PC-9 (cell line): ENCODE measurements at regions not wholly inside any gene's neighbourhood (a gene's known extent, or its start where the extent isn't known, plus 50 kb on each side); places are given as distances from the start of the nearest gene placed in this dataset.

ENCODE experiments used
- EZH2 ChIP-seq: fragments of 200-600 bp; sonication (generic); IDR thresholded peaks from 2 replicates; pipeline ENCODE4 v1.8.0; 2017; ENCODE audit warnings: antibody characterized with exemption, low read depth
- TF ChIP-seq, protein P1 (sequence below): fragments of 200-600 bp; sonication (generic); conservative IDR thresholded peaks from 2 replicates; pipeline ENCODE4 v1.6.1; 2017; ENCODE audit warnings: mixed run types, antibody characterized with exemption, mild to moderate bottlenecking, moderate library complexity

DNA sequence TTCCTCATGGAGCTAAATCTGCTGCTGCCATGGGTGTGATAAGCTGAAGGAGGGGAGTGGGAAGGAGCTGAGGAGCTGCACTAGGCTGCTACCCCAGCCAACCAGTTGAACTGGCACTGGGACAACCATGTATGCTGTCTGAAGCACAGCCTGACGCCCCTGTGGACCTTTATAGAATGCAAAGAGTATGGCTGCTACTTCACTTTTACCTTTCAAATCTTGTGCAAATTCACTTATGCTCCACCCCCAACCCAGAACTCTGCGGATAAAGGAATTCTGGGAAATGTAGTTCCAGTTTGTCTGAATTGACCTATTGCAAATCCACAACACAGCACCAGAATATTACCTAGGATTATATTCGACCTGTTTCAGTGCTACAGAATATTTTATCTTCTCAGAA lies 217.4 kb upstream of the SLC35B3 start:
- TF ChIP-seq EZH2, result no peak
- TF ChIP-seq, protein P1, sequence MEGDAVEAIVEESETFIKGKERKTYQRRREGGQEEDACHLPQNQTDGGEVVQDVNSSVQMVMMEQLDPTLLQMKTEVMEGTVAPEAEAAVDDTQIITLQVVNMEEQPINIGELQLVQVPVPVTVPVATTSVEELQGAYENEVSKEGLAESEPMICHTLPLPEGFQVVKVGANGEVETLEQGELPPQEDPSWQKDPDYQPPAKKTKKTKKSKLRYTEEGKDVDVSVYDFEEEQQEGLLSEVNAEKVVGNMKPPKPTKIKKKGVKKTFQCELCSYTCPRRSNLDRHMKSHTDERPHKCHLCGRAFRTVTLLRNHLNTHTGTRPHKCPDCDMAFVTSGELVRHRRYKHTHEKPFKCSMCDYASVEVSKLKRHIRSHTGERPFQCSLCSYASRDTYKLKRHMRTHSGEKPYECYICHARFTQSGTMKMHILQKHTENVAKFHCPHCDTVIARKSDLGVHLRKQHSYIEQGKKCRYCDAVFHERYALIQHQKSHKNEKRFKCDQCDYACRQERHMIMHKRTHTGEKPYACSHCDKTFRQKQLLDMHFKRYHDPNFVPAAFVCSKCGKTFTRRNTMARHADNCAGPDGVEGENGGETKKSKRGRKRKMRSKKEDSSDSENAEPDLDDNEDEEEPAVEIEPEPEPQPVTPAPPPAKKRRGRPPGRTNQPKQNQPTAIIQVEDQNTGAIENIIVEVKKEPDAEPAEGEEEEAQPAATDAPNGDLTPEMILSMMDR, result no peak
